ENCODE measurements at regions not wholly inside any gene's neighbourhood (a gene's known extent, or its start where the extent isn't known, plus 50 kb on each side); places are given as distances from the start of the nearest gene placed in this dataset.
A peak's percentile ranks its signal among the peaks of the same experiment; 100 is the strongest.

GRCh38 chr19:31103228-31103627 lies 246.0 kb downstream of the TSHZ3 start:
- H3K9me3 ChIP-seq (ENCODE audit: low read depth, low read length): no peaks in the 10 kb centered on the region
- no peaks in the 10 kb centered on the region for H3K4me1 ChIP-seq (ENCODE audit: insufficient read depth, low read length)
- H2AFZ ChIP-seq (ENCODE audit: low read length): no peak overlapping the region
- no peak for DNase-seq (ENCODE audit: insufficient read length, low spot score, missing footprints)
- no peak overlapping the region for H3K27ac ChIP-seq (ENCODE audit: low read depth, low read length)
- H4K20me1 ChIP-seq (ENCODE audit: insufficient read depth, low read length): no peaks in the 10 kb centered on the region
- no peak overlapping the region for H3K4me2 ChIP-seq (ENCODE audit: insufficient read depth, low read length)
- H3K27me3 ChIP-seq (ENCODE audit: insufficient read depth, low read length): no peaks in the 10 kb centered on the region
- H3K36me3 ChIP-seq (ENCODE audit: insufficient read depth, low read length): no peaks in the 10 kb centered on the region
- H3K4me3 ChIP-seq (ENCODE audit: insufficient read depth, low read length): no peak overlapping the region
- TF ChIP-seq CTCF (IDR thresholded peaks at IDR 0.05; ENCODE audit: extremely low read depth, low read depth, low read length): no peak
- no peaks in the 10 kb centered on the region for H3K79me2 ChIP-seq (ENCODE audit: insufficient read depth, low read length)

GRCh38 chr19:31102674-31103073 lies 246.6 kb downstream of the TSHZ3 start:
- Histone ChIP-seq H2AFZ (ENCODE audit: low read length) (no peak overlapping the region), H3K4me2 (ENCODE audit: insufficient read depth, low read length) (no peak overlapping the region), H3K9me3 (ENCODE audit: low read depth, low read length) (no peaks in the 10 kb centered on the region), H4K20me1 (ENCODE audit: insufficient read depth, low read length) (no peaks in the 10 kb centered on the region), H3K79me2 (ENCODE audit: insufficient read depth, low read length) (no peaks in the 10 kb centered on the region), H3K4me1 (ENCODE audit: insufficient read depth, low read length) (no peaks in the 10 kb centered on the region), H3K27ac (ENCODE audit: low read depth, low read length) (no peak overlapping the region), H3K27me3 (ENCODE audit: insufficient read depth, low read length) (no peaks in the 10 kb centered on the region), H3K36me3 (ENCODE audit: insufficient read depth, low read length) (no peaks in the 10 kb centered on the region), H3K4me3 (ENCODE audit: insufficient read depth, low read length) (no peak overlapping the region)
- DNase-seq (ENCODE audit: insufficient read length, low spot score, missing footprints): no peak
- TF ChIP-seq CTCF (IDR thresholded peaks at IDR 0.05; ENCODE audit: extremely low read depth, low read depth, low read length): no peak

- H3K79me2 ChIP-seq (ENCODE audit: insufficient read depth, low read length): no peaks in the 10 kb centered on the region
These were observed 248.3 kb downstream of the TSHZ3 start for GRCh38 chr19:31100981-31101380.

GRCh38 chr19:31100206-31100590 lies 249.0 kb downstream of the TSHZ3 start:
- Histone ChIP-seq H2AFZ (ENCODE audit: low read length) (no peak overlapping the region), H3K27ac (ENCODE audit: low read depth, low read length) (no peak overlapping the region), H3K79me2 (ENCODE audit: insufficient read depth, low read length) (no peaks in the 10 kb centered on the region), H4K20me1 (ENCODE audit: insufficient read depth, low read length) (no peaks in the 10 kb centered on the region), H3K4me3 (ENCODE audit: insufficient read depth, low read length) (no peak overlapping the region), H3K9me3 (ENCODE audit: low read depth, low read length) (no peaks in the 10 kb centered on the region), H3K4me1 (ENCODE audit: insufficient read depth, low read length) (no peaks in the 10 kb centered on the region), H3K4me2 (ENCODE audit: insufficient read depth, low read length) (no peak overlapping the region), H3K27me3 (ENCODE audit: insufficient read depth, low read length) (no peaks in the 10 kb centered on the region), H3K36me3 (ENCODE audit: insufficient read depth, low read length) (no peaks in the 10 kb centered on the region)
- no peak for TF ChIP-seq CTCF (IDR thresholded peaks at IDR 0.05; ENCODE audit: extremely low read depth, low read depth, low read length)
- DNase-seq (ENCODE audit: insufficient read length, low spot score, missing footprints): no peak

More at GRCh38 chr19:31100981-31101380, 248.3 kb downstream of the TSHZ3 start:
- H3K9me3 ChIP-seq (ENCODE audit: low read depth, low read length): no peaks in the 10 kb centered on the region
- no peaks in the 10 kb centered on the region for H3K27me3 ChIP-seq (ENCODE audit: insufficient read depth, low read length)
- no peak overlapping the region for H3K27ac ChIP-seq (ENCODE audit: low read depth, low read length)
- H3K4me1 ChIP-seq (ENCODE audit: insufficient read depth, low read length): no peaks in the 10 kb centered on the region
- no peak overlapping the region for H3K4me3 ChIP-seq (ENCODE audit: insufficient read depth, low read length)
- peak; percentile 45 for DNase-seq (ENCODE audit: insufficient read length, low spot score, missing footprints)
- peak overlapping the region; percentile 22 for H2AFZ ChIP-seq (ENCODE audit: low read length)
- no peak for TF ChIP-seq CTCF (IDR thresholded peaks at IDR 0.05; ENCODE audit: extremely low read depth, low read depth, low read length)
- no peaks in the 10 kb centered on the region for H4K20me1 ChIP-seq (ENCODE audit: insufficient read depth, low read length)
- H3K36me3 ChIP-seq (ENCODE audit: insufficient read depth, low read length): no peaks in the 10 kb centered on the region
- H3K4me2 ChIP-seq (ENCODE audit: insufficient read depth, low read length): no peak overlapping the region
